NCI-H1105 treated with DMSO at 0.1 percent for 48 hours (cell line): ENCODE measurements at regions not wholly inside any gene's neighbourhood (a gene's known extent, or its start where the extent isn't known, plus 50 kb on each side); places are given as distances from the start of the nearest gene placed in this dataset.

Source experiments
- DNase-seq: peaks from one replicate; lab custom pipeline; 2025; lab: John Stamatoyannopoulos, UW

DNA sequence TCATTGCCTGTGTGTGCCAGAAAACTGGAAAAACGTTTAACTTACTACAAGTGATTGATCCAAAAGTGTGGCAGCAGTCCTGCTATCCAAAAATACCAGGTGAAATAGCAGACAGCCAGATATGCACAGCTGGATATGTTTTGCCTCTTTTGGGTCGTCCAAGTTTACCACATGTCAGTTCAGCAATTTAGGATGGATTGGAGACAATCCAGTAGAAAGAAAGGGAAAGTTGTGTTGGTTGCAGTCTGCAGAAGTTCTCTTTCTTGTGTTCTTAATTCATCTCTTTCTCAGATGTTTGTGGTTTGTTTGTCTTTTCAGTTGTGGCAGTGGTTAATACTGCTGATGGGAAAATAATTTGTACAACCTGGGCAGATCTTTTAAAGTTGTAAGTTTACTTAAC, 645.0 kb downstream of the PTPRC start:
- no peak for DNase-seq

DNA sequence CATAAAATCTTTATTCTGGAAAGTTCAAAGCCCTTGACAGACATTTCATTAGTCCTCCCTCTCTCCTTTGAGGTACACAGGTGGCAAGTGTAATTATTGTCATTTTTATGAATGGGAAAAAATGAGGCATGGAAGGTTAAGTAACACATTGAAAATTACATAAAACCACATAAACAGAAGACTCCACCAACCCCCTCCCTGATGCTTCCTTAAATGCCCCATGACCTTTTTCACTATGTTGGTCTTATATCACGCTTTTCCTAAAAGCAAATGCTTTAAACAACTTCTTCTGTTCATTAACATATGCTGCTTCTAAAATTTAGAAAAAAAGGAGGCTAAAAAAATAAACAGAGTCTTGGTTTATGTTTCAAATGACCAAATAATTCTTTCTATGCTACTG, 648.4 kb downstream of the PTPRC start:
- DNase-seq = no peak

DNA sequence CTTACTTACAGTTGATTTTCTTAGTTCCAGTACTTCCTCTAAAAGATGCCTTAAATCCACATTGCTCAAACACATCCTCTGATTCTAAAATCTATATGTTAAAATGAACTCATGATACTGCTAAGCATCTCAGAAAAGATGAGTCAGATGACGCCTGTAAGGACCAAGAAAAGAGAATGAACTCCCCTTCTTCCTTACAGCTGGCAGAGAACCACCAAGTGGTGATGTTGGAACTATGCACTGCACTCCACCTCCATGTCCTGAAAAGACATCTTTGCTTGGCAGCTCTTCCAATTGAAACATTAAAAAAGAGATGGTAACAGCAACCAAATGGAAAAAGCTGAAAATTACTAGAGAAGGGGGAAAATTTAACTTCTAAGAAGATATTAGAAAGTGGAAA, 648.8 kb downstream of the PTPRC start:
- DNase-seq = no peak

DNA sequence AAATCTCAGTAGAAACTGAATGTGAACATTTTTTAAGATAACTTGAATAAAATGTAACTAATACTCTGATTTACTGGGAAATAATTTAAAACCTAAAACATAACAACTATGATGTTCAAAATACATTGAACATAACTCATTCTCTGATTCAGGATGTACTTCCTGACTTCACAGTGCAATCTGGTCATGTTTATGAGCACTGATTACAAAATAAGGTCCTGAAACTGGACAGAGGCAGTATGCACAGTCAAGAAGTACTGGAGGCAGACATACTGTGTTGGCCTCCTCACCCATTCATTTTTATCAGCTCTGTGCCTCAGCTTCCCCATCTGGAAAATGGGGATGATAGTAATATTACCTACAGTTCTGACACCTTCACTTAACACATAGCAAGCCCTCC, 651.3 kb downstream of the PTPRC start:
- DNase-seq = no peak

DNA sequence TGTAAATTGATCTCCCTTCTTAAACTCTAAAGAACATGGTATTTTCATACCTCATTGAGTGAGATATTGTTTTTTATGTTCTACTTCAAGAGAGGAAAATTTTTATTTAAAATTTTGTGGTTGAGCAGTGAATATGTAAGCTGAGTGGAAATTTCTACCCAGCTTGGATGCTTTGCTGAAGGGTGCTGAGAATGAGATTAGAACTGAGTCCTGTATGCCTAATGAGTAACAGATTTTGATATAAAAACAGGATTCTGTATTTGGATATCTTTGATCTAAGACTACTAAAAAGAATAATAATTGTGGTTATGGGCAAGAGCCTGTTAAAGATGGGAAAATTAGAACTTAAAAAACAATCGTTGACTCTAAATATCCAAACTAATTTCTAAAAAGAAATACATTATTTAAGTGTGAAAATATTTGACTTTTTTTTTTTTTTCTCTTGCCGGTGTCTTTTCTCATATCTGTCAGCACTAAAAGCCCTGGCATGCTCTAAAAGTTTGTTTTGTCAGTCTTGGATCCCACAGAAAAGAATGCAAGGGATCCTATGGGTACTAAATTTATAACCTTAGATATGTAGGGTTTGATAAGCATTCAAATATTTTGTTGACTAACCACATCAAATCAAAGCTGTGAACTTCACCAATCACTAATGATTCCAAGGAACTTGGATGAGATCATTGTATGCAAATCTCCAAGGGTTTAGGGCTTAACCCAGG, 652.3 kb downstream of the PTPRC start:
- no peak for DNase-seq

DNA sequence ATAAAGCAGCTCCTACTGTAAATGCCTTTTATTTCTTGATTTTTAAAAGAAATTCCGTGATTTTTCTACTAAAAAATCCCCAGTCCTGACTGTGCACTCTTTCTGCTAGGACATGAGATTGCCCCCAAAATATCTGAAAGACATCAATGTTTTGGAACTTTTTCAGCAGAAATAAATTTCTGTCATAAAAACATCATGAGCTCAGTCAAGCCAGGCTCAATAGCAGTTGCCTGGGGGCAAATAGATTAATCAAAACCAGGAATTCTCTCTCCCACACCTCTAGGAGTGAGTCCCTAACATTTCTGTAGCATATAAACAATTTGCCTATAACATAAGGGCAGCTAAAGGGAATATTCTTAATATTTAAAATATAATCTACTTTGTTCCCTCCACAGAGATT, 654.1 kb downstream of the PTPRC start:
- DNase-seq = no peak

DNA sequence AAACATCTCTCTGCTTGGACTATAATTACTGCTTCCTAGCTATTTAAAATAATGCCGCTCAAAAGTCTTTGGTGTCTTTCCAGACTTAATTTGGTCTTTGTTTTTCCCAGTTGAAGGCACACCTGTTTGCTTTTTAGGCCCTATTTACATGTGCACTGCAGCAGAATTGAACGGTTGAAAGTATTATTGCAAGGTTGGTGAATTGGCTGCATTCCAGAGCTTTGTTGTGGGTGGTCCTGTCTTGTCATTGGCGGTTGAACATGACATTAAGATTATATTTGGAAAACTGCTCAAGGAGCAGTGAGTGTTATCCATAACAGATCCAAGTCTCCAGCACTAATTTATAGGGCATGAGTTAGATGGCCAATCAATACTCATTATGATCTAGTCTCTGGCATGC, 656.3 kb downstream of the PTPRC start:
- peak; percentile 97 for DNase-seq

DNA sequence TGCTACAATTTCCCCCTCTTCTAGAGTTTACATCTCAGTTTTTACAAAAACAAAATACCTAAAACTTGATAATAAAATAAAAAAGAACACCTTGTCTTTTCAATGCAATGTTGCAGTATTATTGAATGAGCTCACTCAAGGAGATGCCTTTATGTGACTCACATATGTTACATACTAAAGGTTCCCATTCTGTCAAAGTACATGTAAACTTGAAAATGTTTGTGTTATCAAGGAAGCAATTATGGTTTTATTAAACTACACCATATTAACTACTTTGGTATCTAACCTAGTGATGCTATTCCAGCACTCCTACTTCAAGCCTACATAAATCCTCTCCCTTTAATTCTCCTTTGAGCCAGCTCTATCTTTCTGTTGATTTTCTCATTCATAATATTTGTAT, 658.3 kb downstream of the PTPRC start:
- no peak for DNase-seq

DNA sequence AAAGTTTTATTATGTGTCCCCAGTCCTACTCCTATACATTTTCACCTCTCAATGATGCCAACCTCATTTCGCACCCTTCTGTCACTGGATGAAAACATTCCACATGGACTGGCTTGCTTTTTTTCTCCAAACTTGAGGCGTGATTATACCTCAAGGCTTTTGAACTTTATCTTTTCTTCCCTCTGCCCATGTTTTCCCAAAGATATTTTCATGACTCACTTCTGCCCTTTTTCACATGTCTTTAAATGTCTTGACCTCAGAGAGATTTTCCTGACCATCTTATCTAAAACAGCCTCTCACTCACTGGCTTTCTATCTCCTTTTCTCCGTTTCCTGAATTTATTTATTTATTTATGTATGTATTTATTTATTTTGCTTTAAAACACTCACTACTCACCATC, 659.0 kb downstream of the PTPRC start:
- DNase-seq = no peak

DNA sequence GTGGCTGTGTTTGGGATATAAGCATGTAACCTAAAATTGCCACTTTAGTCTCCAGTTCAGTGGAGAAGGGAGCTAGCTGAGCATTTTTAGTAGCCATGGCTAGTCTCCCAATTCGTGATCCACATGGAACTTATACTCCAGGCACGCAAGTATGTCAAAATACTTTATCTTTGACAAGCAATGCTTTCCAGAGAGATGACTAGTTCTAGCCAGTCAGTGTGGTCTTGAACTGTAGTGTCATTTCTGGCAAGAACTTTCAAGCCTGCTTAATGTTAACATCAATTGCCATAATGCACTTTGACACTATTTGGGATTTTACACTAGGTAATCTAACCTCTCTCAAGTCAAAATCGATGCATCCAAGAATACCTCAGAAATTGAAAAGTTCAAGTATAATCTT, 660.0 kb downstream of the PTPRC start:
- no peak for DNase-seq

DNA sequence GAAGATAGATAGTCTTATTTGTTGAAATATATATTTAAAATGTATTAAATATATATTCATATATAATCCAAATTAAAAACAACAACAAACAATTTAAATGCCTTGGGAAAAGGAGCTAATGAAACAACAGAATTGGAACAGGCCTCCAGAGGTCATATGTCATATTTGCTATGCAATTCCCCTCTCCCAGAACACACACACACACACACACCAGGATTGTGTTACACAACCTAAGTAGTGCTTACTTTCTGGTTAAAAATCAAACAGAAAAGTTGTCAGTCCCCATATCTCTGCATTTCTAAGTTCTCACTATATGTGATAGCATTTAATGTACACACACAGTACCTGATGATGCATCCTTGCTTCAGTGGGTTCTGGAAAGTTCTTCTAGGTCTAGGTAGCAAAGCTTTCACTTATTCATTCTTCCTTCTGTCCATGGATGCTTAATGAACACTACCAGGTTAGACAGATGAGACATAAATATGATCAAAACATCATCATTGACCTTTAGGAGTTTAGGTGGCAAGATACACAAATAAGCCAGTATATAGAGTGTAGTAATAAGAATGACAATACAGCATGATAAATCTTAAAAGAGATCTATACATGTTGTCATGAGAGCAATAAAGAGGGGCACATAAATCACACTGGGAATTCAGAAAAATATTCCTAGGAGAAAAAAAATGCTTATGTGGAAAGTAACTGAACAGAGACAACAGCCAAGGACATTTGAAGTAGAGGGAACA, 662.8 kb downstream of the PTPRC start:
- DNase-seq = no peak

DNA sequence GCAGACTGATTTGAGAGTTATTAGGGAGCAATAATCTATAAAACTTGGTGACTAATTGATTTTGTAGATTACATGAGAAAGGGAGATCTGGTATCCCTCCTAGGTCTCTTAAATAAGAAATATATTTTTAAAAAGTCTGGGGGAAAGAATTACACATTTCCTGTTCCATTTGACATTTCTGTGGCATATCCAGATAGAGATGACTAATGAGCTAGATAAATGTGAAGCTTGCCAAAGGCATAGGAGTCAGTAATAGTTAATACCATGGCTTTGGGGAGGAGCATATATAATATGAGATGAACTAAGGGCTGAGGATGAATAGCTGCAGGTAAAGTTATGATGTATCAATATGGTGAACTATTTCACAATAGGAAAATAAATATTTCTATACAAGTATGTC, 663.7 kb downstream of the PTPRC start:
- DNase-seq = no peak

DNA sequence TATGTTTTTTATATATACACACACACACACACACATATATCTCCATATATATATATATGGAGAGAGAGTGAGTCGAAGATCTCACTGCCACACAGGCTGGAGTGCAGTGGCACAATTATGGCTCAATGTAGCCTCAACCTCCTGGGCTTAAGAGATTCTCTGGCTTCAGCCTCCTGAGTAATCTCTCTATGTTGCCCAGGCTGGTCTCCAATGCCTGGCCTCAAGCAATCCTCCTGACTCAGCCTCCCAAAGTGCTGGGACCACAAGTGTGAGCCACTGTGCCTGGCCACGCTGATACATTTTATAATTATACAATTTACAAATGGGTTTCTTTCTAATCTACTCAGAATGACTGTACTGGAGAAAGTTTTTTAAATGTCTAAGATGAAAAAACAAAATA, 664.2 kb downstream of the PTPRC start:
- no peak for DNase-seq

DNA sequence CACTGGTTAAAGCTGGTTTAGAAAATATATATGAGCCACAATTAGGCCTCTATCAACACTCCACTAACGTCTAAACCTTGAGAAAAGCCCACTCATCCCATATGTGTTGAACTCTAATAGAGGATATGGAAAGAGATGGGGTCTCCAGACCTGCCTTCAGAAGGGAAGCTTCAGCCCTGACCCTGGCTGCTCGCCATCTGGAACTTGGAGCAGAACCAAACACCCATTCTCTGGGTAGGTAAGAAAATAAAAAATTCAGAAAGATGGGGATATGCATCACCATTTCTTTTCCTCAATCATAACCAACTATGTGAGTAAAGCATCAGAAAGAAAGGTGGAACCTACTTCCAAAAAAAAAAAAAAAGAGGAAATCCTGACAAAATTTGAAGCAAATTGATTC, 666.2 kb downstream of the PTPRC start:
- DNase-seq = no peak

DNA sequence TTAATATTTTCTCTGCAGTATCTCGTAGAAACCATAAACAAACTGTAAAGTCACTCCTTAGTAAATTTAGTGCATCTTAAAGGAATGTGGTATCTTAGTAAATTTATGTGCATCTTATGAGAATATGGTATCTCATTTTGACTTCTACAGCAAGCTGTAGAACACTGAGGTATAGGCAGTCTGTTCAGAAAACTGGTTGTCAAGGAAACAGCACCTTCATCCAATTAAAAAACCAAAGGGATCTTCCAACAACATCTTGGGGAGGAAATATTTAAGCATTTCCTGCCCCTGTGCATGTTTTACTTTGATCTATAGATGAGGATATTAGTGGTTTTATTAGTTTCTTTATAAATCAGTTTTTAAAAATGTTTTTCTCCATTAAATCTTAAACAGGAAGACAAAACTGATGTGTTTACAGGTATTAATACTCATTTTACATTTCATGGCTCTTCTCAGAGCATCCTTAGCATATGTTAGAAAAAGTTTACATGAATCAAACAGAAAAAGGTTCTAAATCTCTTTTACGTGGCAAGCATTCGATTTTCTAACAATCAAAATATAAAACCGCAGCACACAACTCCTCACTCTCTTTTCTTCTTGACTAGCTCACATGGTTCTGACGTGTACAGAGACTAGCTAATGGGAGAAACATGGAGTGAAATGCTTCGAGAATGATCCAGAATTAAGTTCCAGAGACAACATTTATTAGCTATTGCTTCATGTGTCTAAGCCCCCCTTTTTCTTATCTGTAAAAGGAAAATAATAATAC, 668.8 kb downstream of the PTPRC start:
- no peak for DNase-seq

DNA sequence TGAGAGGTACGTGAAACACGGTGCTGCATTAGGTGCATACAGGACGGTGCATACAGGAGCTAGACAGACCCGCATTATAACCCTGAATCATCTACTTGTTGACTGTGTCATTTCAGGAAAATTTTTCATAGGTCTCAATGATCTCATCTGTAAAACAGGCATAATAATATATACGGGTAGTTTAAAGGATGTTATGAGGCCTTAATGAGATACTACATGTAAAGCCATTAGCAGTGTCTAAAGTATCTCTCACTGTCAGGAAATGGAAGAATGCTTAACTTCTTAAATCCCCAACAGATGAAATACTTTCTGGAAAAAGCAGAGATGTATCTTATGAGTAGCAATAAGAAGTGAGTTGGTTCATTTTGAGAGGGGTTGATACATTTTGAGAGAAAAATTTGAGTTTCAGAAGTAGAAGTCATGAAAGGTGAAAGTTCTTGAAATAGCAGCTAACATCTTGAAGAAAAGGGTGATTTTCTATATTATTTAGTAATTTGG, 669.6 kb downstream of the PTPRC start:
- DNase-seq = no peak

DNA sequence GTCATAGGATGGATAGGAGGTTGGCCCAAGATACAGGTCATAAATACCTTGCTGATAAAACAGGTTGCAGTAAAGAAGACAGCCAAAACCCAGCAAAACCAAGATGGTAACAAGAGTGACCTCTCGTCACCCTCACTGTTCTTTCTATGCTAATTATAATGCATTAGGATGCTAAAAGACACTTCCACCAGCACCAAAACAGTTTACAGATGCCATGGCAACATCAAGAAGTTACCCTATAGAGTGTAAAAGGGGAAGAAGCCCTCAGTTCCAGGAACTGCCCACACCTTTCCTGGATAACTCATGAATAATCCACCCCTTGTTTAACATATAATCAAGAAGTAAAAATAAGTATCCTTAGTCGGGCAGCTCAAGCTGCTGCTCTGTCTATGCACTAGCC, 671.9 kb downstream of the PTPRC start:
- no peak for DNase-seq

DNA sequence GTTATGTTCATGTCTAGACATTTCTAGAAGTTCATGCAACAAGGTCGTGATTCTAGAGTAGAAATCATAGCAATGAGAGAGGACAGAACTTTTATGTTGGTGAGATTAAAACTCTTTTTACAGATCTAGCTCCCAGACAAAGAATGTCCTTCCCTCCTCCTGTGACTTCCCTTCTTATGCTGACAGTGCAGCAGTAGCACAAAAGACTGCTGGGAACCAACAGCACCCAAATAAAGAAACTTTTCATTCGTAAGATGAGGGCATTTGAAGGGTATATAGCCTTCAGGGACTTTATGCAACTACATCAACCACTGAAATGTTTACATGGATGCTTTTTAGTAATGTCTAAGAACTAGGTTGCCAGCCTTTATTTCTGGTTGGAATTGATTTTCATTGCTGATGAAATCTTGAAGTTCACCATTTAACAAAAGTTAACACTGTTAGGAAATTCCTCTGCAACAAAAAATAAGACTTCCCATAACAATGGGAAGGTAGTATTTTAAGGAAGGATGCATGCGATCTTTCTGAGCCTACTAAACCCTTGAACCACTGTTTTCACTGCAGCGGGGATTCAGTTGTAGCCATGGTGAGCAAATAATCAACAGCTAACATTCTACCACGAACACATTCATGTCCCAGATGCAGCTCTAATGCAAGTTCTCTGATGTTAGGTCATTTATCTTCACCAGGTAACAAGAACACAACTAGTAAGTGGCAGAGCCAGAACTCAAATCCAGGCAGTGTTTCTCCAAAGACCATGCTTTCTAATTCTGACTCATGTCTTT, 672.8 kb downstream of the PTPRC start:
- no peak for DNase-seq

DNA sequence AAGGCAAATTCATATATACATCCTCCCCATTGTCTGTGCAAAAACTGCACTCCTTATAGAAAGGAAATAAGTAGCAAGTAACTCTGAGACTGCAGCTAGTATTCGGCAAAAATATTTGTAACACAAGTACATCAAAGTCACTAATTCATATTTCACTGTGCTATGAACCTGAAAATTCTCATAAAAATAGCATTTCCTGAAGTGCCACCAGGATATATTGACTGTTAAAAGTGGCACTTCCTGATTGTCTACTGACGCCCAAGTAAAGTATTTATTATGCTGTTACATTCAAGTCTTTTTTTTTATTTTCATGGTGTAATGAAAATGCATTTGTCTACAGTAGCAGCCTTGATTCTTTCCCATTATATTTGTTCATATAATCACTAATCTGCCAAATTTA, 673.8 kb downstream of the PTPRC start:
- DNase-seq = no peak

DNA sequence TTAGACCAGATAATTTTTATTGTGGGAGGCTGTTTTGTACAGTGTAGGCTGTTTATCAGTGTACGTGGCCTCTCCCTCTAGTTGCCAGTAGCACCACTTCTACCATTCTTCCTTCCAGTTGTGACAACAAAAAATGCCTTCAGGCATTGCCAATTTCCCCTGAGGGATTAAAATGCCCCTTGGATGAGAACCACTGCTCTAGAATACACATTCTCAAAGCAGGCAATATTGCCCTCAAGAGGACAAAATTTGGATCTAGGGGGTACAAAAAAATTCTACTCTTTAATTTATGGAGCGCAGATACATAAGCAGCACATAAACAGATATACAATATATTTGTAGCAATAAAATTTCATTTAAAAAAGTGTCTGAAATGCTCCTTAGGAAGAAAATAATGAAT, 674.6 kb downstream of the PTPRC start:
- DNase-seq = no peak

DNA sequence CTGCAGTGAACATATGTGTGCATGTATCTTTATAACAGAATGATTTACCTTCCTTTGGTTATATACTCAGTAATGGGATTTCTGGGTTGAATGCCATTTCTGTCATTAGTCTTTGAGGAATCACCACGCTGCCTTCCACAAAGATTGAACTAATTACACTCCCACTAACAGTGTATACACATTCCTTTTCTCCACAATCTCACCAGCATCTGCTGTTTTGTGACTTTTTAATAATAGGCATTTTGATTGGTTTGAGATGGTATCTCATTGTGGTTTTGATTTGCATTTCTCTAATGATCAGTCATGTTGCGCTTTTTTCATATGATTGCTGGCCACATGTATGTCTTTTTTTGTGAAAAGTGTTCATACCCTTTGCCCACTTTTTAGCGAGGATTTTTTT, 680.5 kb downstream of the PTPRC start:
- no peak for DNase-seq

DNA sequence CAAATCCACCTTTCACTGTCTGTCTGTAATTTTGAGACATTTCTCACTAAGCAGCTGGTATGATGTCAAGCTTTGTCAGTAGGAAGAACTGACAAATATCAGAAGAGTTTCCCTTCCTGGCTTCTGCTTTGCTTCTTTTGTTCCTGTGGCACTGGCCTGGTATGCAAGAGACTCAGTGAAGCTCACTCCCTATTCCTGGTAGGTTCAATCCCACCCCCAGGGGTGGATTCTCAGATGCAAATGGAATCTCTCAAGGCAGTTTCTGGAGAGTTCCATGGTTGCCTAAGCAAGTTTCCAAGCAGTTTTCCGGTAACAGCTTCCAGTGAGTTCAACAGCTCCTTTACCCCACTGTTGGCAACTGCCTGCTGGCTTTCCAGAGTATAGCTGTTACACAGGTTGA, 683.4 kb downstream of the PTPRC start:
- DNase-seq = no peak
